ENCODE measurements at regions not wholly inside any gene's neighbourhood (a gene's known extent, or its start where the extent isn't known, plus 50 kb on each side); places are given as distances from the start of the nearest gene placed in this dataset.
"Not testable (repeated sequence)": the region's sequence is repeated elsewhere in the genome, so short reads cannot be mapped to it uniquely, and the experiment has no call there.

- DNase-seq, result no peak
These were observed 50.2 kb upstream of the TP53I11 start for GRCh38 chr11:45000918-45001317.

GRCh38 chr11:45001466-45002165, 50.9 kb upstream of the TP53I11 start:
- DNase-seq, result no peak

GRCh38 chr11:45005106-45005505, 54.4 kb upstream of the TP53I11 start:
- DNase-seq, result no peak

- DNase-seq, result no peak
These were observed 56.3 kb upstream of the TP53I11 start for GRCh38 chr11:45007011-45007410.

GRCh38 chr11:45015983-45016382, 65.3 kb upstream of the TP53I11 start:
- DNase-seq, result not testable (repeated sequence)

- not testable (repeated sequence) for DNase-seq
These were observed 65.8 kb upstream of the TP53I11 start for GRCh38 chr11:45016446-45016845.

- DNase-seq, result no peak
These were observed 66.6 kb upstream of the TP53I11 start for GRCh38 chr11:45017329-45017728.

GRCh38 chr11:45021001-45021400, 70.3 kb upstream of the TP53I11 start:
- no peak for DNase-seq

- no peak for DNase-seq
These were observed 71.0 kb upstream of the TP53I11 start for GRCh38 chr11:45021692-45022141.

GRCh38 chr11:45022294-45023064, 71.8 kb upstream of the TP53I11 start:
- DNase-seq, result no peak

GRCh38 chr11:45023065-45023365, 72.3 kb upstream of the TP53I11 start:
- no peak for DNase-seq

- no peak for DNase-seq
These were observed 73.6 kb upstream of the TP53I11 start for GRCh38 chr11:45024316-45024715.

- DNase-seq, result no peak
These were observed 74.3 kb upstream of the TP53I11 start for GRCh38 chr11:45024846-45025588.

- DNase-seq, result no peak
These were observed 75.2 kb upstream of the TP53I11 start for GRCh38 chr11:45025716-45026492.

GRCh38 chr11:45026835-45027234, 76.2 kb upstream of the TP53I11 start:
- no peak for DNase-seq

GRCh38 chr11:45027312-45027711, 76.6 kb upstream of the TP53I11 start:
- no peak for DNase-seq

- DNase-seq, result no peak
These were observed 78.4 kb upstream of the TP53I11 start for GRCh38 chr11:45028911-45029682.

- no peak for DNase-seq
These were observed 80.1 kb upstream of the TP53I11 start for GRCh38 chr11:45030778-45031177.

- no peak for DNase-seq
These were observed 81.3 kb upstream of the TP53I11 start for GRCh38 chr11:45031912-45032519.

- DNase-seq, result no peak
These were observed 84.7 kb upstream of the TP53I11 start for GRCh38 chr11:45035413-45035812.

- DNase-seq, result no peak
These were observed 85.3 kb upstream of the TP53I11 start for GRCh38 chr11:45036010-45036409.

- DNase-seq, result no peak
These were observed 86.0 kb upstream of the TP53I11 start for GRCh38 chr11:45036733-45037132.
